Astrocyte (in vitro differentiated cells and primary cell): ENCODE measurements at regions not wholly inside any gene's neighbourhood (a gene's known extent, or its start where the extent isn't known, plus 50 kb on each side); places are given as distances from the start of the nearest gene placed in this dataset.

Source experiments
- DNase-seq: peaks from one replicate; pipeline ENCODE4 v3.0.0-alpha.2; 2010; ENCODE audit warnings: low read depth
- FAIRE-seq: peaks from 2 replicates; lab custom pipeline; 2011; peaks lifted over from hg19 to GRCh38; lab: Jason Lieb, UNC
- H2AFZ ChIP-seq: 2 replicates; pipeline ENCODE4 v1.6.0; 2012; ENCODE audit warnings: low read depth, low read length, inconsistent platforms
- H3K27ac ChIP-seq: 2 replicates; pipeline ENCODE4 v1.5.1; 2011; ENCODE audit warnings: low read depth, low read length, inconsistent platforms
- H3K27me3 ChIP-seq: 2 replicates; pipeline ENCODE4 v1.6.0; 2011; ENCODE audit warnings: low read length, inconsistent platforms; ENCODE audit not compliant: insufficient read depth
- H3K36me3 ChIP-seq: 2 replicates; pipeline ENCODE4 v1.5.1; 2011; ENCODE audit warnings: low read length, inconsistent platforms; ENCODE audit not compliant: insufficient read depth
- H3K4me1 ChIP-seq: 2 replicates; pipeline ENCODE4 v1.5.1; 2011; ENCODE audit warnings: low read length, inconsistent platforms; ENCODE audit not compliant: insufficient read depth
- H3K4me2 ChIP-seq: 2 replicates; pipeline ENCODE4 v1.6.0; 2012; ENCODE audit warnings: low read length, inconsistent platforms
- H3K4me3 ChIP-seq: 2 replicates; pipeline ENCODE4 v1.5.1; 2011; ENCODE audit warnings: low read depth, mild to moderate bottlenecking, low read length, inconsistent platforms; ENCODE audit not compliant: insufficient read depth
- H3K79me2 ChIP-seq: 2 replicates; pipeline ENCODE4 v1.6.0; 2012; ENCODE audit warnings: mild to moderate bottlenecking, low read length, inconsistent platforms; ENCODE audit not compliant: insufficient read depth
- H3K9ac ChIP-seq: 2 replicates; pipeline ENCODE4 v1.6.0; 2012; ENCODE audit warnings: mild to moderate bottlenecking, low read length, inconsistent platforms
- H3K9me3 ChIP-seq: 2 replicates; pipeline ENCODE4 v1.5.1; 2012; ENCODE audit warnings: low read depth, mild to moderate bottlenecking, low read length, inconsistent platforms; ENCODE audit not compliant: insufficient read depth
- H4K20me1 ChIP-seq: 2 replicates; pipeline ENCODE4 v1.6.0; 2012; ENCODE audit warnings: low read length, inconsistent platforms; ENCODE audit not compliant: insufficient read depth
- H3K27ac Mint-ChIP-seq: one replicate; pipeline ENCODE4 v1.8.0; 2021; ENCODE audit warnings: mild to moderate bottlenecking, mixed read lengths; ENCODE audit not compliant: unreplicated experiment
- H3K27me3 Mint-ChIP-seq: one replicate; pipeline ENCODE4 v1.8.0; 2021; ENCODE audit warnings: low read depth, mixed read lengths; ENCODE audit not compliant: unreplicated experiment
- H3K36me3 Mint-ChIP-seq: one replicate; pipeline ENCODE4 v1.8.0; 2021; ENCODE audit warnings: low read depth, mixed read lengths; ENCODE audit not compliant: unreplicated experiment
- H3K4me1 Mint-ChIP-seq: one replicate; pipeline ENCODE4 v1.8.0; 2021; ENCODE audit warnings: low read depth, mixed read lengths; ENCODE audit not compliant: unreplicated experiment
- H3K4me3 Mint-ChIP-seq: one replicate; pipeline ENCODE4 v1.8.0; 2021; ENCODE audit warnings: mild to moderate bottlenecking, moderate library complexity, mixed read lengths; ENCODE audit not compliant: unreplicated experiment
- H3K9me3 Mint-ChIP-seq: one replicate; pipeline ENCODE4 v1.8.0; 2021; ENCODE audit warnings: mild to moderate bottlenecking, mixed read lengths; ENCODE audit not compliant: unreplicated experiment
- EZH2 ChIP-seq: IDR thresholded peaks from 2 replicates; pipeline ENCODE4 v1.6.1; 2012; ENCODE audit warnings: mild to moderate bottlenecking, low read length, inconsistent platforms; ENCODE audit not compliant: insufficient read depth
- TF ChIP-seq, protein P1 (sequence below): IDR thresholded peaks from 2 replicates; pipeline ENCODE4 v1.5.1; 2011; ENCODE audit warnings: low read depth, mild to moderate bottlenecking, inconsistent platforms, low read length, moderate library complexity; ENCODE audit not compliant: insufficient read depth

DNA sequence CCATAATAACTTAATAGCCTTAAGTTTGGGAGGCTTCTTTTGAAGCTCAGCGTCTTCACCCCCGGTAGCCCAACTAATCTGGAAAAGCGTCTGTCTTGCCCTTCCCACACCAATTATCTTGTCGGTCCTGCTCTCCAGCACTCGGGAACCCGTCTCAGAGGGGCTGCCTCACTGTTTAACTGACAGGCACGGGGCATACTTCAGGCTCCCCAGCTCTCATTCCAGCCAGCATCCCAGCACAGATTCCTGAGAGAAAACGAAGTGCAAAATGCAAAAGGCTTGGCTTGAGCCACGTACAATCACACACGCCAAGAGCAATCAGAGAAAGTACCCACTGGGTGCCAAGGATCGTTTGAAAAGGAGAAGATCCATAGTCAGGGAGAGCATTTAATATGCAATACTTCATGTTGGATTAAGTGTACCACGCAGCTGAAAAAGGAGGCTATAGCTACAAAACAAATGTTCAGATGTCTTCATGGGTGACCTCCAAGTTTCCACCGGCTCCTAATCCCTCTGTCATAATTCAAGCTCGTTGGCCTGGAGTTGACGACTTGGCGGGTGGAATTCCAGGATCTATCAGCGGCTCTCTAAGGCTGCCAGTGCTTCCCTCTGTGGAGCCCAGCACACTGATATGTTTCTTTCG, 53.7 kb upstream of the STX16 start:
- peak; percentile 21 for DNase-seq
- no peak overlapping the region for H3K9ac ChIP-seq
- no peaks in the 10 kb centered on the region for H3K79me2 ChIP-seq
- Mint-ChIP-seq H3K9me3 (peaks cover 4% of the 10 kb centered on the region), H3K36me3 (peaks cover 2% of the 10 kb centered on the region), H3K27ac (no peak overlapping the region), H3K4me3 (no peak overlapping the region), H3K27me3 (peaks cover 5% of the 10 kb centered on the region), H3K4me1 (peaks cover 4% of the 10 kb centered on the region)
- no peak overlapping the region for H3K4me3 ChIP-seq
- peaks cover 15% of the 10 kb centered on the region for H3K27me3 ChIP-seq
- TF ChIP-seq, protein P1, sequence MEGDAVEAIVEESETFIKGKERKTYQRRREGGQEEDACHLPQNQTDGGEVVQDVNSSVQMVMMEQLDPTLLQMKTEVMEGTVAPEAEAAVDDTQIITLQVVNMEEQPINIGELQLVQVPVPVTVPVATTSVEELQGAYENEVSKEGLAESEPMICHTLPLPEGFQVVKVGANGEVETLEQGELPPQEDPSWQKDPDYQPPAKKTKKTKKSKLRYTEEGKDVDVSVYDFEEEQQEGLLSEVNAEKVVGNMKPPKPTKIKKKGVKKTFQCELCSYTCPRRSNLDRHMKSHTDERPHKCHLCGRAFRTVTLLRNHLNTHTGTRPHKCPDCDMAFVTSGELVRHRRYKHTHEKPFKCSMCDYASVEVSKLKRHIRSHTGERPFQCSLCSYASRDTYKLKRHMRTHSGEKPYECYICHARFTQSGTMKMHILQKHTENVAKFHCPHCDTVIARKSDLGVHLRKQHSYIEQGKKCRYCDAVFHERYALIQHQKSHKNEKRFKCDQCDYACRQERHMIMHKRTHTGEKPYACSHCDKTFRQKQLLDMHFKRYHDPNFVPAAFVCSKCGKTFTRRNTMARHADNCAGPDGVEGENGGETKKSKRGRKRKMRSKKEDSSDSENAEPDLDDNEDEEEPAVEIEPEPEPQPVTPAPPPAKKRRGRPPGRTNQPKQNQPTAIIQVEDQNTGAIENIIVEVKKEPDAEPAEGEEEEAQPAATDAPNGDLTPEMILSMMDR, result no peak
- TF ChIP-seq EZH2, result no peak
- H3K4me1 ChIP-seq, result peaks cover 2% of the 10 kb centered on the region
- H3K36me3 ChIP-seq, result no peaks in the 10 kb centered on the region
- H4K20me1 ChIP-seq, result no peaks in the 10 kb centered on the region
- no peak for FAIRE-seq
- no peak overlapping the region for H2AFZ ChIP-seq
- peaks cover 3% of the 10 kb centered on the region for H3K9me3 ChIP-seq
- H3K27ac ChIP-seq, result no peak overlapping the region
- H3K4me2 ChIP-seq, result no peak overlapping the region

- no peak overlapping the region for H3K4me2 ChIP-seq
- Mint-ChIP-seq H3K36me3 (peaks cover 2% of the 10 kb centered on the region), H3K27me3 (peaks cover 7% of the 10 kb centered on the region), H3K27ac (no peak overlapping the region), H3K4me3 (no peak overlapping the region), H3K4me1 (peaks cover 4% of the 10 kb centered on the region), H3K9me3 (peaks cover 4% of the 10 kb centered on the region)
- H3K36me3 ChIP-seq, result no peaks in the 10 kb centered on the region
- TF ChIP-seq EZH2, result no peak
- TF ChIP-seq, protein P1, result no peak
- peaks cover 3% of the 10 kb centered on the region for H3K9me3 ChIP-seq
- H3K79me2 ChIP-seq, result no peaks in the 10 kb centered on the region
- no peak for FAIRE-seq
- peak; percentile 8 for DNase-seq
- no peak overlapping the region for H3K27ac ChIP-seq
- no peak overlapping the region for H2AFZ ChIP-seq
- H3K9ac ChIP-seq, result no peak overlapping the region
- H3K4me1 ChIP-seq, result peaks cover 2% of the 10 kb centered on the region
- H4K20me1 ChIP-seq, result no peaks in the 10 kb centered on the region
- no peak overlapping the region for H3K4me3 ChIP-seq
- H3K27me3 ChIP-seq, result peaks cover 15% of the 10 kb centered on the region
Observed at GRCh38 chr20:58596750-58597248, 54.3 kb upstream of the STX16 start.

GRCh38 chr20:58596244-58596643, 54.8 kb upstream of the STX16 start:
- no peak for DNase-seq
- TF ChIP-seq, protein P1, result no peak
- no peak for TF ChIP-seq EZH2
- no peaks in the 10 kb centered on the region for H3K36me3 ChIP-seq
- Mint-ChIP-seq H3K9me3 (peaks cover 4% of the 10 kb centered on the region), H3K36me3 (peaks cover 2% of the 10 kb centered on the region), H3K27ac (no peak overlapping the region), H3K4me1 (peaks cover 4% of the 10 kb centered on the region), H3K27me3 (peaks cover 13% of the 10 kb centered on the region), H3K4me3 (no peak overlapping the region)
- no peak overlapping the region for H2AFZ ChIP-seq
- H3K27me3 ChIP-seq, result peaks cover 18% of the 10 kb centered on the region
- no peak overlapping the region for H3K9ac ChIP-seq
- H3K4me1 ChIP-seq, result peaks cover 2% of the 10 kb centered on the region
- H3K9me3 ChIP-seq, result peaks cover 3% of the 10 kb centered on the region
- no peaks in the 10 kb centered on the region for H4K20me1 ChIP-seq
- FAIRE-seq, result no peak
- no peak overlapping the region for H3K4me3 ChIP-seq
- no peaks in the 10 kb centered on the region for H3K79me2 ChIP-seq
- no peak overlapping the region for H3K27ac ChIP-seq
- no peak overlapping the region for H3K4me2 ChIP-seq
